ENCODE measurements at regions not wholly inside any gene's neighbourhood (a gene's known extent, or its start where the extent isn't known, plus 50 kb on each side); places are given as distances from the start of the nearest gene placed in this dataset.

DNA sequence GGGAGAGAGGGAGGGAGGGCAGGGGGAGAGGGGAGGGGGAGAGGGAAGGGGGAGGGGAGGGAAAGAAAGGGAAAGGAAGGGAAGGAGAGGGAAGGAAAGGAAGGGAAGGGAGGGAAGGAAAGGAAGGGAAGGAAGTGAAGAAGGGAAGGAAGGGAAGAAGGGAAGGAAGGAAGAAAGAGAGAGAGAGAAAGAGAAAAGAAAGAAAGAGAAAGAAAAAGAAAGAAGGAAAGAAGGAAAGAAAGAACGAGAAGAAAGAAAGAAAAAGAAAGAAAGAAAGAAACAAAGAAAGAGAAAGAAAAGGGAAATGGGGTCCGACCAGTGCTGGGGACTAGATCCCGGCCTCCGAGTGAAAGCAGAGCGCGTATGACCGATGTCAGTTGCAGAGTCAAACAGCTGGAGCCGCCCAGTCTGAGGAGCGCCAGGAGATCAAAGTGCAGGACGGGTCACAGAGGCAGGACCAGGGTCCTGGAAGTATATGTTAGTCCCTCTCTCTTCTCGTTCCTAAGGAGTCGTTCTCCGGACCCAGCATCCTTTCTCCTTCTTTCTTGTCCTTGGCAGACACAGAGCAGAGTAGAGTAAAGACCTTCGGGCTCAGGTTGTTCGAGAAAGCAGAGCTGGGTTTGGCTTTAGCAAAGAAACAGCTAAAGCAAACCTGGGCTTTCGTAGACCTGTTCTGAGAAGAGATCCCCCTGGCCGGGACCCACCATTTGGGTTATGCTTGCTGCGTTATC lies 305.4 kb upstream of the MSX2 start:
- CTCF ChIA-PET (ENCODE audit: unreplicated experiment), result interaction anchor here (0.5 to 1.0 kb wide), 2 partner anchors 13 to 18 kb away, joined by 3 read pairs; no protein-coding TSS in a partner anchor
- no peak overlapping the region for H3K4me2 ChIP-seq (ENCODE audit: low read length)
- no peak overlapping the region for H2AFZ ChIP-seq (ENCODE audit: low read length)
- POLR2A ChIA-PET, result no interaction called here
- BruUV-seq (replicated peaks), result no TSS peak
- no peak overlapping the region for H3K4me3 ChIP-seq (ENCODE audit: low read depth, low read length, poor library complexity, severe bottlenecking)
- no peaks in the 10 kb centered on the region for H3K79me2 ChIP-seq (ENCODE audit: insufficient read depth, low read depth, low read length)
- intact Hi-C loops (cut with micrococcal nuclease; ENCODE audit: unreplicated experiment), result loop anchor here (5.0 kb wide), 1 partner anchor 518 kb away; no protein-coding TSS in a partner anchor
- no peaks in the 10 kb centered on the region for H3K9me2 ChIP-seq (ENCODE audit: insufficient read depth, low read length)
- no peak overlapping the region for H3K27ac ChIP-seq (ENCODE audit: low read depth, low read length, poor library complexity, severe bottlenecking)
- TF ChIP-seq, protein P1, sequence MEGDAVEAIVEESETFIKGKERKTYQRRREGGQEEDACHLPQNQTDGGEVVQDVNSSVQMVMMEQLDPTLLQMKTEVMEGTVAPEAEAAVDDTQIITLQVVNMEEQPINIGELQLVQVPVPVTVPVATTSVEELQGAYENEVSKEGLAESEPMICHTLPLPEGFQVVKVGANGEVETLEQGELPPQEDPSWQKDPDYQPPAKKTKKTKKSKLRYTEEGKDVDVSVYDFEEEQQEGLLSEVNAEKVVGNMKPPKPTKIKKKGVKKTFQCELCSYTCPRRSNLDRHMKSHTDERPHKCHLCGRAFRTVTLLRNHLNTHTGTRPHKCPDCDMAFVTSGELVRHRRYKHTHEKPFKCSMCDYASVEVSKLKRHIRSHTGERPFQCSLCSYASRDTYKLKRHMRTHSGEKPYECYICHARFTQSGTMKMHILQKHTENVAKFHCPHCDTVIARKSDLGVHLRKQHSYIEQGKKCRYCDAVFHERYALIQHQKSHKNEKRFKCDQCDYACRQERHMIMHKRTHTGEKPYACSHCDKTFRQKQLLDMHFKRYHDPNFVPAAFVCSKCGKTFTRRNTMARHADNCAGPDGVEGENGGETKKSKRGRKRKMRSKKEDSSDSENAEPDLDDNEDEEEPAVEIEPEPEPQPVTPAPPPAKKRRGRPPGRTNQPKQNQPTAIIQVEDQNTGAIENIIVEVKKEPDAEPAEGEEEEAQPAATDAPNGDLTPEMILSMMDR (conservative IDR thresholded peaks at IDR 0.05; ENCODE audit: low read length), result no peak
- no peak for TF ChIP-seq EZH2phosphoT487 (IDR thresholded peaks at IDR 0.05; ENCODE audit: borderline replicate concordance, low read depth, low read length)
- no peak for DNase-seq (ENCODE audit: low spot score)
- H3K4me1 ChIP-seq (ENCODE audit: insufficient read depth, low read length, poor library complexity, severe bottlenecking), result no peaks in the 10 kb centered on the region
- H3K9me3 ChIP-seq (ENCODE audit: low read length), result no peaks in the 10 kb centered on the region
- no peaks in the 10 kb centered on the region for H4K20me1 ChIP-seq (ENCODE audit: insufficient read depth, low read length)
- no peaks in the 10 kb centered on the region for H3K36me3 ChIP-seq (ENCODE audit: insufficient read depth, low read length)

DNA sequence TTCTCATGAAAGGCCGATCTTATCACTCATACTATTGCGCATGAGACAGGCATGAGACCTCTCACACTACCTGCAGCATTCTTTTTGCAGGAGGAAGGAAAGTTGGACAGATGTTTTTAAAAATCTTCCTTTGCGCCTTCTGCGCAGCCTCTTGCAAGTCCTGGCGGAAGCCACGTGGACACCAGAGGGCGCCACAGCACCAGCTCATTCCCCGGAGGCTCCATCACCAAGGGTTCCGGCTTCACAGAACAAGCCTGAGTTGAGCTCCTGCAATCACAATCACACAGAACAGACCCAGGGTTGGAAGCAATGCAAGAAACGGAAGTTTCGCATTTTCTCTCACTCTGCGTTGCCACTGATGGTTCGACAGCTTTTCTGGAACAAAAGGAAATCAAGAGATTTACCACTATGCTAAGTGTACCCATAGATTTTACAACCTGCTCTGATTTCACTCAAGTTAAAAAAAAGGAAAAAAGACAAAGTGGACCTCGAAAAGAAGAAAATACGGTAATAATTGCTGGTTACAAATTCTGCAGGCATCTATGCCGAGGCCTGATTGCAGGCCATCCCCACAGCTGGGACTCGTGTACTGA lies 304.7 kb upstream of the MSX2 start:
- no peaks in the 10 kb centered on the region for H3K9me2 ChIP-seq (ENCODE audit: insufficient read depth, low read length)
- no peak overlapping the region for H2AFZ ChIP-seq (ENCODE audit: low read length)
- TF ChIP-seq, protein P1 (conservative IDR thresholded peaks at IDR 0.05; ENCODE audit: low read length), result peak; percentile 90
- no peak for TF ChIP-seq EZH2phosphoT487 (IDR thresholded peaks at IDR 0.05; ENCODE audit: borderline replicate concordance, low read depth, low read length)
- H3K4me3 ChIP-seq (ENCODE audit: low read depth, low read length, poor library complexity, severe bottlenecking), result no peak overlapping the region
- BruUV-seq (replicated peaks), result no TSS peak
- DNase-seq (ENCODE audit: low spot score), result peak; percentile 57
- CTCF ChIA-PET (ENCODE audit: unreplicated experiment), result interaction anchor here (0.5 to 1.0 kb wide), 2 partner anchors 12 to 18 kb away, joined by 3 read pairs; no protein-coding TSS in a partner anchor
- H4K20me1 ChIP-seq (ENCODE audit: insufficient read depth, low read length), result no peaks in the 10 kb centered on the region
- H3K9me3 ChIP-seq (ENCODE audit: low read length), result no peaks in the 10 kb centered on the region
- POLR2A ChIA-PET, result interaction anchor here (0.6 kb wide), 1 partner anchor 244 kb away, joined by 3 read pairs; no protein-coding TSS in a partner anchor
- no peak overlapping the region for H3K4me2 ChIP-seq (ENCODE audit: low read length)
- H3K79me2 ChIP-seq (ENCODE audit: insufficient read depth, low read depth, low read length), result no peaks in the 10 kb centered on the region
- intact Hi-C loops (cut with micrococcal nuclease; ENCODE audit: unreplicated experiment), result loop anchor here (5.0 kb wide), 1 partner anchor 518 kb away; no protein-coding TSS in a partner anchor
- H3K4me1 ChIP-seq (ENCODE audit: insufficient read depth, low read length, poor library complexity, severe bottlenecking), result no peaks in the 10 kb centered on the region
- H3K27ac ChIP-seq (ENCODE audit: low read depth, low read length, poor library complexity, severe bottlenecking), result no peak overlapping the region
- no peaks in the 10 kb centered on the region for H3K36me3 ChIP-seq (ENCODE audit: insufficient read depth, low read length)

Data from OCI-LY7 (cell line).